HUES48 (cell line): ENCODE measurements at regions not wholly inside any gene's neighbourhood (a gene's known extent, or its start where the extent isn't known, plus 50 kb on each side); places are given as distances from the start of the nearest gene placed in this dataset.
"Not testable (repeated sequence)": the region's sequence is repeated elsewhere in the genome, so short reads cannot be mapped to it uniquely, and the experiment has no call there.

Source experiments
- H3K27ac ChIP-seq: one replicate; pipeline ENCODE4 v1.7.0; 2013; ENCODE audit warnings: low read depth, low read length, inconsistent platforms
- H3K27me3 ChIP-seq: 2 replicates; pipeline ENCODE4 v1.6.1; 2013; ENCODE audit warnings: mild to moderate bottlenecking, low read length; ENCODE audit not compliant: control insufficient read depth, insufficient read depth
- H3K36me3 ChIP-seq: 2 replicates; pipeline ENCODE4 v1.6.1; 2013; ENCODE audit warnings: low read length; ENCODE audit not compliant: control insufficient read depth, insufficient read depth
- H3K4me1 ChIP-seq: 2 replicates; pipeline ENCODE4 v1.6.1; 2013; ENCODE audit warnings: mild to moderate bottlenecking, low read length; ENCODE audit not compliant: control insufficient read depth, insufficient read depth
- H3K4me3 ChIP-seq: 2 replicates; pipeline ENCODE4 v1.5.1; 2013; ENCODE audit warnings: mild to moderate bottlenecking, low read depth, low read length
- H3K9ac ChIP-seq: 2 replicates; pipeline ENCODE4 v1.6.1; 2013; ENCODE audit warnings: mild to moderate bottlenecking, low read depth, low read length, moderate library complexity
- H3K9me3 ChIP-seq: 2 replicates; pipeline ENCODE4 v1.6.1; 2013; ENCODE audit warnings: low read length; ENCODE audit not compliant: control insufficient read depth, insufficient read depth

- no peaks in the 10 kb centered on the region for H3K9me3 ChIP-seq
- peaks cover 2% of the 10 kb centered on the region; the same call in 1 of the 2 replicates for H3K4me1 ChIP-seq
- no peaks in the 10 kb centered on the region for H3K36me3 ChIP-seq
- H3K27me3 ChIP-seq = no peaks in the 10 kb centered on the region
- H3K4me3 ChIP-seq = no peak overlapping the region
- no peak overlapping the region for H3K27ac ChIP-seq
- no peak overlapping the region for H3K9ac ChIP-seq
These were observed 239.3 kb downstream of the NRIP1 start for GRCh38 chr21:14825514-14825974.

- Histone ChIP-seq H3K27ac (no peak overlapping the region), H3K9me3 (no peaks in the 10 kb centered on the region), H3K36me3 (no peaks in the 10 kb centered on the region), H3K9ac (no peak overlapping the region), H3K4me3 (no peak overlapping the region), H3K4me1 (peaks cover 15% of the 10 kb centered on the region), H3K27me3 (no peaks in the 10 kb centered on the region)
These were observed 240.7 kb downstream of the NRIP1 start for GRCh38 chr21:14824126-14824525.

- no peak overlapping the region for H3K27ac ChIP-seq
- peaks cover 15% of the 10 kb centered on the region for H3K4me1 ChIP-seq
- H3K4me3 ChIP-seq = no peak overlapping the region
- H3K9me3 ChIP-seq = 0 out of 2 replicates have a peak, but pooled peaks cover 2% of the 10 kb centered on the region
- no peaks in the 10 kb centered on the region for H3K36me3 ChIP-seq
- no peak overlapping the region for H3K9ac ChIP-seq
- H3K27me3 ChIP-seq = no peaks in the 10 kb centered on the region
These were observed 247.5 kb downstream of the NRIP1 start for GRCh38 chr21:14817311-14817710.

- no peak overlapping the region for H3K4me3 ChIP-seq
- no peaks in the 10 kb centered on the region for H3K36me3 ChIP-seq
- no peak overlapping the region for H3K9ac ChIP-seq
- H3K9me3 ChIP-seq = 0 out of 2 replicates have a peak, but pooled peaks cover 4% of the 10 kb centered on the region
- no peak overlapping the region for H3K27ac ChIP-seq
- H3K27me3 ChIP-seq = no peaks in the 10 kb centered on the region
- peaks cover 7% of the 10 kb centered on the region for H3K4me1 ChIP-seq
These were observed 249.8 kb downstream of the NRIP1 start for GRCh38 chr21:14814991-14815390.

- Histone ChIP-seq H3K4me3 (no peak overlapping the region), H3K9ac (no peak overlapping the region), H3K4me1 (peaks cover 2% of the 10 kb centered on the region), H3K36me3 (no peaks in the 10 kb centered on the region), H3K27me3 (no peaks in the 10 kb centered on the region), H3K9me3 (0 out of 2 replicates have a peak, but pooled peaks cover 4% of the 10 kb centered on the region), H3K27ac (no peak overlapping the region)
These were observed 250.5 kb downstream of the NRIP1 start for GRCh38 chr21:14814282-14814681.

GRCh38 chr21:14804170-14804569 is 258.1 kb upstream of the SAMSN1 start:
- not testable (repeated sequence) for H3K4me3 ChIP-seq, H3K36me3 ChIP-seq, H3K9ac ChIP-seq, H3K9me3 ChIP-seq, H3K4me1 ChIP-seq, H3K27ac ChIP-seq, H3K27me3 ChIP-seq

- Histone ChIP-seq H3K27me3 (no peaks in the 10 kb centered on the region), H3K36me3 (no peaks in the 10 kb centered on the region), H3K9me3 (peaks cover 2% of the 10 kb centered on the region), H3K9ac (no peak overlapping the region), H3K27ac (no peak overlapping the region), H3K4me1 (no peaks in the 10 kb centered on the region), H3K4me3 (no peak overlapping the region)
These were observed 251.4 kb upstream of the SAMSN1 start for GRCh38 chr21:14797543-14797942.

GRCh38 chr21:14787312-14787711 is 241.2 kb upstream of the SAMSN1 start:
- no peak overlapping the region for H3K9ac ChIP-seq
- H3K9me3 ChIP-seq = 0 out of 2 replicates have a peak, but pooled peaks cover 3% of the 10 kb centered on the region
- no peak overlapping the region for H3K27ac ChIP-seq
- H3K27me3 ChIP-seq = no peaks in the 10 kb centered on the region
- H3K36me3 ChIP-seq = no peaks in the 10 kb centered on the region
- no peaks in the 10 kb centered on the region for H3K4me1 ChIP-seq
- no peak overlapping the region for H3K4me3 ChIP-seq

- H3K27me3 ChIP-seq = no peaks in the 10 kb centered on the region
- no peaks in the 10 kb centered on the region for H3K36me3 ChIP-seq
- no peak overlapping the region for H3K9ac ChIP-seq
- 0 out of 2 replicates have a peak, but pooled peaks cover 3% of the 10 kb centered on the region for H3K9me3 ChIP-seq
- no peaks in the 10 kb centered on the region for H3K4me1 ChIP-seq
- no peak overlapping the region for H3K27ac ChIP-seq
- no peak overlapping the region for H3K4me3 ChIP-seq
These were observed 239.6 kb upstream of the SAMSN1 start for GRCh38 chr21:14785679-14786078.

- no peak overlapping the region for H3K27ac ChIP-seq
- no peaks in the 10 kb centered on the region for H3K27me3 ChIP-seq
- H3K4me3 ChIP-seq = no peak overlapping the region
These were observed 227.7 kb upstream of the SAMSN1 start for GRCh38 chr21:14773777-14774345.

GRCh38 chr21:14771593-14771992 is 225.5 kb upstream of the SAMSN1 start:
- Histone ChIP-seq H3K27ac (no peak overlapping the region), H3K36me3 (no peaks in the 10 kb centered on the region), H3K4me3 (no peak overlapping the region), H3K9me3 (no peaks in the 10 kb centered on the region), H3K27me3 (no peaks in the 10 kb centered on the region), H3K4me1 (no peaks in the 10 kb centered on the region), H3K9ac (no peak overlapping the region)

More at GRCh38 chr21:14773777-14774345, 227.7 kb upstream of the SAMSN1 start:
- H3K9me3 ChIP-seq = peaks cover 9% of the 10 kb centered on the region; the same call in 1 of the 2 replicates
- H3K9ac ChIP-seq = no peak overlapping the region
- no peaks in the 10 kb centered on the region for H3K36me3 ChIP-seq
- no peaks in the 10 kb centered on the region for H3K4me1 ChIP-seq
